Activated naive CD4-positive, alpha-beta T cell treated with anti-CD3 and anti-CD28 coated beads, Interleukin-2, amount 10 ng/mL, durations not matched to agents 7 days and 5 days (primary cell): ENCODE measurements at regions not wholly inside any gene's neighbourhood (a gene's known extent, or its start where the extent isn't known, plus 50 kb on each side); places are given as distances from the start of the nearest gene placed in this dataset.

Experiments used
- CTCF ChIA-PET: fragments of 350-600 bp; sonication (Branson Sonifier 250); formaldehyde crosslinking; loops from one replicate; lab custom pipeline; 2021; ENCODE audit warnings: antibody characterized with exemption; lab: Charles Lee
- DNase-seq: peaks from one replicate; pipeline ENCODE4 v3.0.0-alpha.2; 2020
- H3K27ac Mint-ChIP-seq: one replicate; pipeline ENCODE4 v1.8.0; 2021; ENCODE audit warnings: mild to moderate bottlenecking, moderate library complexity, mixed read lengths
- H3K27me3 Mint-ChIP-seq: one replicate; pipeline ENCODE4 v1.8.0; 2021; ENCODE audit warnings: mild to moderate bottlenecking, mixed read lengths
- H3K36me3 Mint-ChIP-seq: one replicate; pipeline ENCODE4 v1.8.0; 2021; ENCODE audit warnings: mixed read lengths
- H3K4me1 Mint-ChIP-seq: one replicate; pipeline ENCODE4 v1.8.0; 2021; ENCODE audit warnings: mixed read lengths
- H3K4me3 Mint-ChIP-seq: one replicate; pipeline ENCODE4 v1.8.0; 2021; ENCODE audit warnings: mild to moderate bottlenecking, moderate library complexity, mixed read lengths
- H3K9me3 Mint-ChIP-seq: one replicate; pipeline ENCODE4 v1.8.0; 2021; ENCODE audit warnings: mixed read lengths

DNA sequence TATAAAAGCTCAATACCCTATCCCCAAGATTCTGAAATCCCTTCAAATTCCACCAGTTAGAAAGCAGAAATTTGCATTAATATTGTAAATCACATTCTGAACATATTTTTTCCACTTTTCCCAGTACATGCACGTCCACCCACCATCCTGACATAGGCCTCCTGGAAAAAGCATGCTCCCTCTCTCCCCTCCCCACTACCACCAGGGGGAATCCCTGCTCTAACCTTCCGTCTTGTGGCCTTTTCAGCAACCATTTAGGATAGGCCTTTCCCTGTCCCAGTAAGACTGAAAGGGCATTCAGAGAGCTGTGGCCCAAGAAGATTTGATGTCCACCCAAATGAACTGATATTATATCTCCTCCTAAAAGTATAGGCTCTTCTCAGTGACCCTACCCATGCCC lies 182.1 kb downstream of the ARRDC4 start:
- Mint-ChIP-seq H3K4me1 (peaks cover 3% of the 10 kb centered on the region), H3K27ac (no peak overlapping the region), H3K27me3 (peaks cover 8% of the 10 kb centered on the region), H3K9me3 (no peaks in the 10 kb centered on the region), H3K36me3 (no peaks in the 10 kb centered on the region), H3K4me3 (no peak overlapping the region)
- no peak for DNase-seq
- CTCF ChIA-PET, result interaction anchor here (1.4 to 2.6 kb wide), 2 partner anchors 33 to 36 kb away, joined by 3 to 12 read pairs; no protein-coding TSS in a partner anchor

DNA sequence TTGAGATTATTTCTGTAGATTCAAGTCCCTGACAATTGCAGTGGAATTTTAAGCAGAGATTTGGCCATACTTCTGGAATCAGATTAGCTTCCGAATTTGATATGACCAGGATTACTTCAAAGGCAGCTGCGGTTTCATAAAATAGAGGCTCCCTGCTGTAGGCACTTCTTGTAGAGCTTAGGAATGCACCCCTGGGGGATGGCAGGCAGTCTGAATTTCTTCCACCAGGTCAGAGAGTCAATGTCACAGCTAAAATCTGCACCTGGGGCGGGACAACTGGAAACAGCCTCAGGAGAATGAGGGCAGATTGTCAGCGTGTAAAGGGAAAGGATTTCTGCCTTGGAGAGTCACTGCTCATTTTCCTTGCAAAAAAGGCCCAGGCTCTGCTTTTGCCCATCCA lies 182.6 kb downstream of the ARRDC4 start:
- CTCF ChIA-PET, result interaction anchor here (1.0 to 2.6 kb wide), 3 partner anchors 32 to 854 kb away, joined by 3 to 12 read pairs (median 3); no protein-coding TSS in a partner anchor
- no peak for DNase-seq
- H3K9me3 Mint-ChIP-seq, result no peaks in the 10 kb centered on the region
- H3K27me3 Mint-ChIP-seq, result peaks cover 9% of the 10 kb centered on the region
- no peak overlapping the region for H3K27ac Mint-ChIP-seq
- peaks cover 3% of the 10 kb centered on the region for H3K4me1 Mint-ChIP-seq
- H3K4me3 Mint-ChIP-seq, result no peak overlapping the region
- H3K36me3 Mint-ChIP-seq, result no peaks in the 10 kb centered on the region

DNA sequence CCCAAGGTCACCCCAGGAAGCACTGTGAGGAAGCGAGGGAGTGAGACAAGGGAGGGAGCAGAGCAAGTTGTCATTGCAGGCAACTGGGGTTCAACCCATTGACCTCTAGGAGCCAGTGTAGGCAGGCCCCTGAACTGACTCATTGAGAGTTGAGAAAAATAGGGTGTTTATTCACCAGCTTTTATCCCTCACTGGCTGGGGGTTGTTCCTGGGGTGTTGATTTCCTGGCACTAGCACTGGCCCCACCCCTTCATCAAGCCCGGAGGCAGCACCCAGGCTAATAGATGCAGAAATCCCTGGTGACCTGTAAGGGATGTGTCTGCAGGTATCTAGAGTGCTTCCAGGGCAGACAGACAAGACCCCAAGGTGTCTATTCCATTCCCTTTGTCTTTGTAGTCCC lies 183.9 kb downstream of the ARRDC4 start:
- H3K9me3 Mint-ChIP-seq, result no peaks in the 10 kb centered on the region
- CTCF ChIA-PET, result no interaction called here
- H3K36me3 Mint-ChIP-seq, result no peaks in the 10 kb centered on the region
- peaks cover 15% of the 10 kb centered on the region for H3K27me3 Mint-ChIP-seq
- H3K27ac Mint-ChIP-seq, result no peak overlapping the region
- H3K4me3 Mint-ChIP-seq, result no peak overlapping the region
- DNase-seq, result no peak
- H3K4me1 Mint-ChIP-seq, result peaks cover under 1% of the 10 kb centered on the region

DNA sequence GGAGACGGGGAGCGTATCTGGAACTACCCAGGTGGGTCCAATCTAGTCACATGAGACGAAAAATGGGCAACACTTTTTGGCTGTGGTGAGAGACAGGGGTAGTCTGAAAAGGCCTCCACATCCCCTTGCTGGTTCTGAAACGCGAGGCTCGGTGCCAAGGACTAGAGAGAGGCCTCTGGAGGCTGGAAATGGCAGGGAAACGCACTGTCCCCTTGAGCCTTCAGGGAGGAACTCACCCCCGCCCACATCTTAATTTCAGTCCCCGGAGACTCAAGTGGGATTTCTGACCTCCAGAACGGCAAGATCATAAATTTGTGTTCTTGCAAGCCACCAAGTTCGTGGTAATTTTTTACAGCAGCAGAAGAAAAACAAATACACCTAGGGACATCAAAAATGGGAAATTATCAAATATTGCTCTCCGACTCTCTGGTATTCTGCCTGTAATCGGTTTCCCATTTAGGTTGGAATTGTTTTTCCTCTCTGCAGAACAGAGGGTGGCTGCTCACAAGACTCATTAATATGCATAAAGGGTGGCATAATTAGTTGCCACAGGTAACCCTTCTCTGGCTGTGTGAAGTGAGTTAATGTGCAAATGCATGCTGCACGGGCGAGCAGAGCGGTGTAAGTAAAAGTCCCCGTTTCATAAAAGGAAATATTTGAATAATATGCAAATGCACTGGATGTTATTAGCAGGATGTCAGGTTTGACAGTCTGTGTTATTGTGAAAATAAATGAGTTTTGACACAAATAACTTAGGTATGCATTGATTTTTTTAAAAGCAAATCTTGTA lies 185.7 kb downstream of the ARRDC4 start:
- no peak overlapping the region for H3K27ac Mint-ChIP-seq
- H3K4me3 Mint-ChIP-seq, result no peak overlapping the region
- CTCF ChIA-PET, result no interaction called here
- no peak for DNase-seq
- H3K4me1 Mint-ChIP-seq, result no peaks in the 10 kb centered on the region
- H3K27me3 Mint-ChIP-seq, result peaks cover 16% of the 10 kb centered on the region
- H3K9me3 Mint-ChIP-seq, result no peaks in the 10 kb centered on the region
- H3K36me3 Mint-ChIP-seq, result no peaks in the 10 kb centered on the region

DNA sequence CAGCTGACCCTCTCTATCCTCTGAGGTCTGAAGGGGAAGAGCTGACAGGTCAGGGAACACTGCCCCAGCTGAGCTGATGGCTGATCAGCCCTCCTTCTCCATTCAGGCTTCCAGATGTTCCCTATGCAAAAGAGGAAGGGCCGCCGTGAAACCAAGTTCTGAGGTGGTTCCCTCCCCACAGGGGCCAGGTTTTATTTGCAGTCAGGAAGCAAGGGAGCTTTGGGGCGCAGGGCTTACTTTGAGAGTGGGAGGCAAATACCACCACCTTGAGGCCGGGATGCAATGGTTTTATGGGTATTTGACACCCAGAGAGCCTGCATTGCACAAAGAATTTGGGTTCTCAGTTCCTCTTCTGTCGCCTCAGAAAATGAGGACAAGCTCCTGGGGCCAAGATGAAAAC lies 186.9 kb downstream of the ARRDC4 start:
- DNase-seq, result no peak
- H3K27ac Mint-ChIP-seq, result no peak overlapping the region
- no peaks in the 10 kb centered on the region for H3K36me3 Mint-ChIP-seq
- no peaks in the 10 kb centered on the region for H3K4me1 Mint-ChIP-seq
- H3K4me3 Mint-ChIP-seq, result no peak overlapping the region
- no peaks in the 10 kb centered on the region for H3K9me3 Mint-ChIP-seq
- peaks cover 16% of the 10 kb centered on the region for H3K27me3 Mint-ChIP-seq
- CTCF ChIA-PET, result interaction anchor here (1.3 kb wide), 1 partner anchor 31 kb away, joined by 4 read pairs; no protein-coding TSS in a partner anchor

DNA sequence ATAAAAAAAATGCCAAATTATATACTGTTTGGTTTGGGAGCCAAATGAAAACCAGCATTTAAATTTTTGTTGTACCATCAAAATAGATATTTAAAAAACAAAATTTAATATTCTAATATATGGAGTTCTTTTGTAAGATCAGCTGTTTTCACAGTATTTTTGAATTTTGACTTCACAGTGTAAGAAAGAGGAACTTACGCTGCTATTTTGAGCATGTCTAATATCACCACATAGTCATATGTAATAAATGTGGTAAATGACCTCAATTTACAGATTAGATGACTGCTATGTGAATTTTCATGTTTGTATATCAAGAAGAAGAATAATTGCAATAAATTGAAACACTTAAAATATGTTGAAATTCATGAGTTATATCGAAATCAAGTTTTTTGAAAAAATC lies 189.6 kb downstream of the ARRDC4 start:
- Mint-ChIP-seq H3K27me3 (peaks cover 27% of the 10 kb centered on the region), H3K4me3 (no peak overlapping the region), H3K36me3 (no peaks in the 10 kb centered on the region), H3K9me3 (no peaks in the 10 kb centered on the region), H3K27ac (no peak overlapping the region), H3K4me1 (no peaks in the 10 kb centered on the region)
- CTCF ChIA-PET, result no interaction called here
- no peak for DNase-seq

DNA sequence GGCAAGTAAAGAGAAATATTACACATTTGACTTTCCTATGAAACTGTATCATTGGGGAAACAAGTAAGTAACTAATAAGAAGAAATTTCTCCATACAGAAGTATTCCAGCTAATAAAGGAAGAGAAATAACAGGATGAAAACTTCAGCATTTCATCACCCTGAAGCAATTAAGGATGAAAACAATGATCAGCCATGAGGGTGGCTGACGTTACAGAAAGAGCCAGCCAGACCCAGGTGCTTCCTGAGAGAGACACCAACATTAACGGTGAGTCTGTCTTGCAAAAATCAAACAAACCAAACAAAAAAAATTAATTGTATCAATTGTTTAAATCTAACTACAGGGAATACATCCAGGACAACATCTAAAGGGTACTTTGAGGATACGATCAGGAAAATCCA lies 190.0 kb downstream of the ARRDC4 start:
- Mint-ChIP-seq H3K4me1 (no peaks in the 10 kb centered on the region), H3K27me3 (peaks cover 29% of the 10 kb centered on the region), H3K36me3 (no peaks in the 10 kb centered on the region), H3K27ac (no peak overlapping the region), H3K4me3 (no peak overlapping the region), H3K9me3 (no peaks in the 10 kb centered on the region)
- DNase-seq, result no peak
- CTCF ChIA-PET, result interaction anchor here (1.0 kb wide), 1 partner anchor 251 kb away, joined by 3 read pairs; no protein-coding TSS in a partner anchor

DNA sequence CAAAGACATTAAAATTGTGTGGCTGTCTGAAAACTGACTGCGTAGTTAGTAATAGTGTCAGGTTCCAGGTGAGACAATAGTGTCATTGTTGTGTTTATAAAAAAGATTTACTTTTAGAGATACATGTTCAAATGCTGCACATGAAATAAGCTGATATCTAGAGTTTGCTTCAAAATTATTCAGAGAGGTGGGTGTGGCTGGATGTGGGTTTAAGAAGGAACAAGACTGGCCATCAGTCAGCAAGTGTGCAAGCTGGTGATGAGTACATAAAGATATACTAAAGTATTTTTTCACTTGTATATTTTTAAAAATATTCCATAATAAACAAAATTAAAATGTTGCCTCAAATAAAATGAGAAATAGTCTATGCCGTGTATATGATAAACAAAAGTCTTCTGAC lies 190.6 kb downstream of the ARRDC4 start:
- Mint-ChIP-seq H3K4me3 (no peak overlapping the region), H3K27me3 (peaks cover 29% of the 10 kb centered on the region), H3K4me1 (no peaks in the 10 kb centered on the region), H3K27ac (no peak overlapping the region), H3K9me3 (no peaks in the 10 kb centered on the region), H3K36me3 (no peaks in the 10 kb centered on the region)
- CTCF ChIA-PET, result interaction anchor here (1.0 kb wide), 1 partner anchor 252 kb away, joined by 3 read pairs; no protein-coding TSS in a partner anchor
- no peak for DNase-seq

DNA sequence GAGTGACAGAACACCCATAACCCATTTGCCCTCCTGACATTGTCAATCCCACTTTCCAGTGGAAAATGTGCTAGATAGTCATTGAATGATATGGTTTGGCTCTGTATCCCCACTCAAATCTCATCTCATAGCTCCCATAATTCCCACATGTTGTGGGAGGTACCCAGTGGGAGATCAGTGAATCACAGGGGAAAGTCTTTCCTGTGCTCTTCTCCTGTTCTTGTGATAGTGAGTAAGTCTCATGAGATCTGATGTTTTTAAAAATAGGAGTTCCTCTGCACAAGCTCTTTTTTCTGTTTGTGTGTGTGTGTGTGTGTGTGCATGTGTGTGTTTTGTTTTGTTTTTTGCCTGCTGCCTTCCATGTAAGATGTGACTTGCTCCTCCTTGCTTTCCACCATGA lies 191.7 kb downstream of the ARRDC4 start:
- Mint-ChIP-seq H3K9me3 (no peaks in the 10 kb centered on the region), H3K27ac (no peak overlapping the region), H3K4me3 (no peak overlapping the region), H3K27me3 (peaks cover 28% of the 10 kb centered on the region), H3K36me3 (no peaks in the 10 kb centered on the region), H3K4me1 (no peaks in the 10 kb centered on the region)
- DNase-seq, result no peak
- CTCF ChIA-PET, result no interaction called here

DNA sequence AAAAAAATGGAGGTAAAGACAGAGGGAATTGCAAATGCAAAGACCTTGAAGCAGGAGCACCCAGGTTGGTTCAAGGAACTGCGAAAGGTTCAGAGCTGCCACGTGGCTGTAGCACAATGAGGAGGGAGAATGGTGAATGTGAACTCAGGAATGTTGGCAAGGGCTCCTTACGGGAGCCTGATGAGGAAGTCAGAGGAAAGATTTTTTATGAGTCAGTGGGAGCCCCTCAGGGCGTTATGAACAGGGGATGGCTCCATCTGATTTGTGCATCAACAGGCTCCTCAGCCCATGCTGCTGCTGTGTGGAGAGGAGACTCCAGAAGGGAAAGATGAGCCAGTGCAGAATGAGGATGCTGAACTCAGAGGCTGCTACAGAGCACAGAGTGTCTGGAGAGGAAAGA lies 194.4 kb downstream of the ARRDC4 start:
- peaks cover 13% of the 10 kb centered on the region for H3K4me1 Mint-ChIP-seq
- CTCF ChIA-PET, result interaction anchor here (0.7 kb wide), 1 partner anchor 12 kb away, joined by 3 read pairs; no protein-coding TSS in a partner anchor
- no peak overlapping the region for H3K4me3 Mint-ChIP-seq
- no peak for DNase-seq
- peaks cover 13% of the 10 kb centered on the region for H3K27me3 Mint-ChIP-seq
- H3K27ac Mint-ChIP-seq, result no peak overlapping the region
- no peaks in the 10 kb centered on the region for H3K36me3 Mint-ChIP-seq
- H3K9me3 Mint-ChIP-seq, result no peaks in the 10 kb centered on the region

DNA sequence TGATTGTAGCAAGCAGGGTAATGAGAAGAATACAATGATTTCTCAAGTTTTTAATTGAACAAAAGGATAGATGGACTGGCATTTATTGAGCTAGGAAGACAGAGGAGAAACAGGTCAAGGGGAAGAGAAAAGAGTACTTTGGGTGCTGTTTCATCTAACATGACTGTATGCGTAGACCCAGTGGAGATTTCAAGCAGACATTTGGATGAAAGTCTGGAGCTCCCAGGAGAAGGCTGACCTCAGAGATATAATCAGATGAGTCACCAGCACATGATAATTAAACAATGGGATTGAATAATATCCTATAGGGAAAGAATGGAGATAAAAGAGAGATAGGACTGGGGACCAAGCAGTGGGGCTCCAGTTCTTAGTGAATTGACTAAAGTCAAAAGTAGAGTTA lies 194.9 kb downstream of the ARRDC4 start:
- H3K4me3 Mint-ChIP-seq, result no peak overlapping the region
- peaks cover 18% of the 10 kb centered on the region for H3K4me1 Mint-ChIP-seq
- H3K27ac Mint-ChIP-seq, result no peak overlapping the region
- CTCF ChIA-PET, result no interaction called here
- peaks cover 13% of the 10 kb centered on the region for H3K27me3 Mint-ChIP-seq
- H3K9me3 Mint-ChIP-seq, result no peaks in the 10 kb centered on the region
- H3K36me3 Mint-ChIP-seq, result no peaks in the 10 kb centered on the region
- DNase-seq, result no peak

DNA sequence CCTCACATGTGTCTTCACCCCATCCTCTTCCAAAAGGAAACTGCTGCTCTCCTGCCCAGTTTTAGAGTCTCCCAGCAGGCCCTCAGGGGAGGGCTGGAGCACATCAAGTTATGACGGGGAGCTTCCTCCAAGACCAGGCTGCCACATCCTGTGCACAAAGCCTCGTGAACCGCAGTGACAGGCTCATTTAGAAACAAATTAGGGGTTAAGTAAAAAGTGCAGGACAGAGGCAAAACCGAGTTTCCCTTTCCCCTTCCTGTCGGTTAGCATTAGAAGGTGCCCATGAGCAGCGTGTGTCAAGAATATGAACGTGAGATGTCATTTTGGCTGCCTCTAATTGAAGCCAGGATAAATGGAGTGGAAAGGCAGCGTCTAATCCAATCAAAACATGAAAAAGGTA lies 199.7 kb downstream of the ARRDC4 start:
- Mint-ChIP-seq H3K9me3 (no peaks in the 10 kb centered on the region), H3K27me3 (peaks cover 4% of the 10 kb centered on the region), H3K36me3 (no peaks in the 10 kb centered on the region), H3K4me1 (peaks cover 29% of the 10 kb centered on the region), H3K4me3 (no peak overlapping the region), H3K27ac (peak overlapping the region; percentile 82)
- CTCF ChIA-PET, result interaction anchor here (1.0 kb wide), 1 partner anchor 18 kb away, joined by 8 read pairs; no protein-coding TSS in a partner anchor
- peak; percentile 80 for DNase-seq

DNA sequence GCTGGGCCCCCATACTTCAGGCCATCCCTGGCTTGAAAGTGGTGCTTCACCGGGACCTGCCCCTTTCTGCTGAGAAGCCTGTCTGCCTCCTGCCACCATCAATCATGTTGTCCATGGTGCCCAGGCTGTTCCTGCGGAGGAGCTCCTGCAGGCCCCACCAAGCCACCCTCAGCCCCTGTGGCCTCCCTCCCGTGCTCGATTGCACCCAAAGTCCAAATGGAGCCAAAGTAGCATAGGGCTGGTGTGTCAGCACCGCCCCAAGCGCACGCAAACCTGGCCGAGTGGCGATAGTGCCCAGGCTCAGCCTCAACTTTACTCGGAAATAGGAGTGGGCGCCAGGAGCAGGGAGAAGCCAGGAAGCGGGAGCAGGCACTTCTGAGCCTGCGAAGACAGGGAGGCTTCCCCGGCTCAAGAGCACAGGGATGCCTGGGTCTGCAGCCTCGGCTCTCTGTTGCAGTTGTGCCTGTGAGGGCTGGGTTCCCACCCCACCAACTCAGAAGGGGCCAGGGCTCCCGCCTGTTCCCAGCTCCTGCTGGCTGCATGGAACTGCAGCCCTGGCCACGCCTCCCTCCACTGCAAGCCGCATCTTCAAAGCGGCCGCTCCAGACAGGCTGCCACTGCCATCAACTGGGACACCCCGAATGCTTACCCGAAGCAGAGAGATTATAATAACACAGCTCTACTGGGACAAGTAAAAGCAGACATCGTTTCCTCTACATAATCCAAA lies 203.0 kb downstream of the ARRDC4 start:
- Mint-ChIP-seq H3K27me3 (peaks cover 8% of the 10 kb centered on the region), H3K27ac (no peak overlapping the region), H3K9me3 (no peaks in the 10 kb centered on the region), H3K4me1 (peaks cover 29% of the 10 kb centered on the region), H3K4me3 (no peak overlapping the region), H3K36me3 (no peaks in the 10 kb centered on the region)
- CTCF ChIA-PET, result no interaction called here
- no peak for DNase-seq

DNA sequence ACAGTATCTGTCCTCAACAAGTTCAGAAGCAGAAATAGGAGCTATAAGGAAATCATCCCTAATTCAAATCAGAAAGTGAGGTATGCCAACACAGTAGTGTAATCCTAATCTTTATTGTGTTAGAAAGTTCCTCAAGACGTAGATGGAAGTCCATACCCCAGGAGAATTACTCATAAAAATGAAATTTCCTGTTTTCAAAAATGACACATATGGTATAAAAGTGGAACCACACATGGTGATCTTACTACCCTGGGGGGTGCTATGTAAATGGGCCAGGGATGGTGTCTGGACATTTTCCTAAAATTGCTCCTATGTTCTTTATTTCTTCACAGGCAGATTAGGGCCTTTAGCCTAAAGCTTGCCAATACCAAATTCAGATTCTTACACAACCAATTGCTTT lies 204.1 kb downstream of the ARRDC4 start:
- Mint-ChIP-seq H3K27me3 (peaks cover 8% of the 10 kb centered on the region), H3K4me3 (no peak overlapping the region), H3K36me3 (no peaks in the 10 kb centered on the region), H3K9me3 (no peaks in the 10 kb centered on the region), H3K4me1 (peaks cover 18% of the 10 kb centered on the region), H3K27ac (no peak overlapping the region)
- CTCF ChIA-PET, result no interaction called here
- no peak for DNase-seq
